OCI-LY1 (cell line): ENCODE measurements at regions not wholly inside any gene's neighbourhood (a gene's known extent, or its start where the extent isn't known, plus 50 kb on each side); places are given as distances from the start of the nearest gene placed in this dataset.

Source experiments
- CTCF ChIP-seq: fragments of 200-600 bp; sonication (generic), shearing (Covaris generic); IDR thresholded peaks from 2 replicates; pipeline ENCODE4 v1.5.1; 2017; ENCODE audit warnings: mild to moderate bottlenecking, antibody characterized with exemption, low read length, moderate library complexity, mixed read lengths
- EZH2 ChIP-seq: fragments of 200-600 bp; sonication (generic), shearing (Covaris generic); IDR thresholded peaks from 2 replicates; pipeline ENCODE4 v1.8.0; 2017; ENCODE audit warnings: borderline replicate concordance, mixed run types, mild to moderate bottlenecking, antibody characterized with exemption, low read length, moderate library complexity, mixed read lengths

DNA sequence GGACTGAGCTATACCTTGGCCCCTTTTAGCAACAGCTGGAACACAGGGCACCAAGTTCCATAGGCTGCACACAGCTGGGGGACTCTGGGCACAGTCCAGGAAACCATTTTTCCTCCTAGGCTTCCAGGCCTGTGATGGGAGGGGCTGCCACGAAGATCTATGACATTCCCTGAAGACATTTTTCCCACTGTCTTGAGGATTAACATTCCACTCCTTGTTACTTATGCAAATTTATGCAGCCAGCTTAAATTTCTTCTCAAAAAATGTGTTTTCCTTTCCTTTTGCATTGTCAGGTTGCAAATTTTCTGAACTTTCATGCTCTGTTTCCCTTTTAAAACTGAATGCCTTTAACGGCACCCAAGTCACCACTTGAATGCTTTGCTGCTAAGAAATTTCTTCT, 580.1 kb upstream of the FTMT start:
- TF ChIP-seq CTCF = no peak
- no peak for TF ChIP-seq EZH2
